K562 (cell line): ENCODE measurements at regions not wholly inside any gene's neighbourhood (a gene's known extent, or its start where the extent isn't known, plus 50 kb on each side); places are given as distances from the start of the nearest gene placed in this dataset.

Experiments used
- ARNT ChIP-seq, 2 experiments: fragments of 450-650 bp; IDR thresholded peaks; 2 replicates each; pipeline ENCODE4 v1.6.1; 2016; ENCODE audit warnings: mild to moderate bottlenecking in 1 of 2
- ATF3 ChIP-seq, 2 experiments: fragments of 450-650 bp in 1 of 2; sonication (generic) in 1 of 2; formaldehyde crosslinking in 1 of 2; IDR thresholded peaks in 1 of 2; conservative IDR thresholded peaks in 1 of 2; 2 replicates each; pipeline versions ENCODE4 v1.6.1 to v1.8.1; 2016 to 2023; ENCODE audit warnings: mild to moderate bottlenecking in 2 of 2, moderate library complexity in 2 of 2, inconsistent platforms in 1 of 2, missing genetic modification reagents in 1 of 2
- CBX3 ChIP-seq, 2 experiments: IDR thresholded peaks; 1 replicate in 1 of 2; 2 replicates in 1 of 2; pipeline ENCODE4 v1.6.1; 2012; ENCODE audit warnings: inconsistent platforms in 2 of 2, low read length in 2 of 2, borderline replicate concordance in 1 of 2, control low read depth in 1 of 2
- CC2D1A ChIP-seq: fragments of 450-650 bp; IDR thresholded peaks from 2 replicates; pipeline ENCODE4 v1.6.1; 2017; ENCODE audit warnings: mild to moderate bottlenecking
- CTBP1 ChIP-seq: fragments of 450-650 bp; IDR thresholded peaks from 2 replicates; pipeline ENCODE4 v1.6.1; 2016; ENCODE audit warnings: borderline replicate concordance
- E2F1 ChIP-seq: sonication (generic); formaldehyde crosslinking; IDR thresholded peaks from 2 replicates; pipeline ENCODE4 v1.8.1; 2023; ENCODE audit warnings: mild to moderate bottlenecking, missing genetic modification reagents, moderate library complexity
- JUND ChIP-seq, 2 experiments: IDR thresholded peaks; 2 replicates in 1 of 2; 3 replicates in 1 of 2; pipeline ENCODE4 v1.6.1; 2011; ENCODE audit warnings: borderline replicate concordance in 2 of 2, low read depth in 2 of 2, low read length in 2 of 2, improper control_type of control experiment in 1 of 2, missing biosample characterization in 1 of 2, missing genetic modification characterization in 1 of 2, missing genetic modification reagents in 1 of 2
- NFYB ChIP-seq: IDR thresholded peaks from 2 replicates; pipeline ENCODE4 v1.6.1; 2011; ENCODE audit warnings: mild to moderate bottlenecking, moderate library complexity; ENCODE audit not compliant: insufficient read length; ENCODE audit errors: extremely low read depth
- POLR2A ChIP-seq: fragments of 450-650 bp; conservative IDR thresholded peaks from 2 replicates; pipeline ENCODE4 v1.6.1; 2016
- REST ChIP-seq, 2 experiments: fragments of 450-650 bp; formaldehyde crosslinking in 1 of 2; IDR thresholded peaks; 2 replicates each; pipeline versions ENCODE4 v1.4.0 to v1.6.1; 2014 to 2020; ENCODE audit warnings: mild to moderate bottlenecking in 2 of 2, borderline replicate concordance in 1 of 2, low read depth in 1 of 2
- SMARCA4 ChIP-seq: fragments of 450-650 bp; IDR thresholded peaks from 2 replicates; pipeline ENCODE4 v1.6.1; 2016
- YY1 ChIP-seq, 3 experiments: IDR thresholded peaks; 2 replicates each; pipeline ENCODE4 v1.6.1; 2011; ENCODE audit warnings: low read length in 2 of 3, mild to moderate bottlenecking in 2 of 3, moderate library complexity in 2 of 3, borderline replicate concordance in 1 of 3, control low read depth in 1 of 3, low read depth in 1 of 3; ENCODE audit not compliant: insufficient read depth in 3 of 3, insufficient replicate concordance in 2 of 3, control insufficient read depth in 1 of 3, insufficient read length in 1 of 3; ENCODE audit errors: extremely low read depth in 1 of 3
- ZBTB33 ChIP-seq: sonication (generic); formaldehyde crosslinking; IDR thresholded peaks from 2 replicates; pipeline ENCODE4 v1.8.1; 2023; ENCODE audit warnings: mild to moderate bottlenecking, missing genetic modification reagents

- peak; percentile 70; the same call in 1 of the 2 replicates for TF ChIP-seq REST (IDR thresholded peaks at IDR 0.05; ENCODE audit: borderline replicate concordance)
- TF ChIP-seq REST (CRISPR knock-in tag; IDR thresholded peaks at IDR 0.05; ENCODE audit: low read depth) = no peak
- TF ChIP-seq ARNT (IDR thresholded peaks at IDR 0.05) = peak in 1 of 2 experiments; percentile 45; a peak in 1 of 4 replicates
- peak; percentile 62; the same call in 1 of the 2 replicates for TF ChIP-seq JUND (IDR thresholded peaks at IDR 0.05; ENCODE audit: borderline replicate concordance, low read depth, low read length)
- TF ChIP-seq JUND (tag; IDR thresholded peaks at IDR 0.05; ENCODE audit: borderline replicate concordance, low read depth, low read length) = no peak; the same call in 2 of the 3 replicates
- TF ChIP-seq E2F1 (CRISPR knock-in tag) = 0 out of 2 replicates have a peak, but pooled peaks have one; percentile 8
- peak; percentile 32; the same call in 1 of the 2 replicates for TF ChIP-seq CC2D1A
- TF ChIP-seq POLR2A = no peak
- peak; percentile 69 for TF ChIP-seq SMARCA4
- TF ChIP-seq CTBP1 = 0 out of 2 replicates have a peak, but pooled peaks have one; percentile 30
- TF ChIP-seq YY1 (IDR thresholded peaks at IDR 0.05; ENCODE audit: borderline replicate concordance in 1 of 3, control insufficient read depth in 1 of 3, extremely low read depth in 1 of 3, insufficient read depth in 3 of 3, insufficient read length in 1 of 3, insufficient replicate concordance in 2 of 3, low read depth in 1 of 3, low read length in 2 of 3) = peak in 2 of 3 experiments; percentile 12 to 38
- TF ChIP-seq ATF3 (IDR thresholded peaks at IDR 0.05) = no peak
- TF ChIP-seq ATF3 (CRISPR knock-in tag; conservative IDR thresholded peaks at IDR 0.05) = no peak
- TF ChIP-seq ZBTB33 = peak; percentile 94
- TF ChIP-seq CBX3 (IDR thresholded peaks at IDR 0.05; ENCODE audit: borderline replicate concordance in 1 of 2, low read length in 2 of 2) = peak in 1 of 2 experiments; percentile 68; a peak in 1 of 3 replicates
- no peak for TF ChIP-seq NFYB
These were observed 62.8 kb upstream of the C7orf33 start (continued) for GRCh38 chr7:148527717-148528168.
